Stimulated activated CD8-positive, alpha-beta memory T cell treated with anti-CD3 and anti-CD28 coated beads, Interleukin-4, amount 100 ng/mL, for 4 hours (primary cell): ENCODE measurements at regions not wholly inside any gene's neighbourhood (a gene's known extent, or its start where the extent isn't known, plus 50 kb on each side); places are given as distances from the start of the nearest gene placed in this dataset.

Experiments used
- DNase-seq, 2 donors: peaks; one replicate each; pipeline ENCODE4 v3.0.0-alpha.2; 2020; ENCODE audit warnings: low read depth in 2 of 2, low spot score in 1 of 2

DNA sequence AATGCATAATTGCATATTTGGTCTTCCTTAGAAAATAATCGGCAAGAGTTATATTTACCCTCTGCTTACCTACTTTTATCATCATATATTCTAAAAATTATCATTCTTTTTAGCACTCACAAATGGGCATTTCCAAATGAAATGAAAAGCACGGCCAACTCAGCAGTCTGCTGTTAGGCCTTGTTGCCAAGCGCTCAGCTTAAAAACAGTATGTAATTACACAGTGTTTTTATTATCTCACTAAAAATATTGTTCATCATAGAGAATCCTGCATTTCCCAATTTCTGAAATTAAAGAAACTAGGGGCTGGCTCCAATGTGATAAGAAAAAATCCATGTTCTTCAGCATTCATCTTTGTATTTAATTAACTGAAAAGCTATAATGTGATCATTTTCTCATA is 391.7 kb upstream of the ADARB2 start:
- no peak for DNase-seq

DNA sequence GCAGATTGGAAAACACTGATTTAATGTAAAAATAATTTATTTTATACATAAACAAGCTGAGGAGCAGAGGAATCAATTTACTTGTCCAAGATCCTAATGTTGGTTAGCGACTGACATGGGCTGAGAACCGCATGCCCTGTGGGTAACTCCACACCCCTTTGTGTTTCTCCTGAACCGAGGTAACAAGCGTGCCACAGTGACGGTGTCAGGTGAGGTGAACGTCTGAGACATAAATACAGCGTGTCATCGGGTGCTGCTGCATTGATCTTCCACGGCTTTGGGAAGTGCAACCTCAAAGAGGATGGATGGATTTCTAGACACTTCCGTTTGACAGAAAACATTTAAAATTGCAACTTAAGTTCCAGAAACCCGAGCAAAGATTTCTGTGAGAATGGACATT is 386.8 kb upstream of the ADARB2 start:
- no peak for DNase-seq

DNA sequence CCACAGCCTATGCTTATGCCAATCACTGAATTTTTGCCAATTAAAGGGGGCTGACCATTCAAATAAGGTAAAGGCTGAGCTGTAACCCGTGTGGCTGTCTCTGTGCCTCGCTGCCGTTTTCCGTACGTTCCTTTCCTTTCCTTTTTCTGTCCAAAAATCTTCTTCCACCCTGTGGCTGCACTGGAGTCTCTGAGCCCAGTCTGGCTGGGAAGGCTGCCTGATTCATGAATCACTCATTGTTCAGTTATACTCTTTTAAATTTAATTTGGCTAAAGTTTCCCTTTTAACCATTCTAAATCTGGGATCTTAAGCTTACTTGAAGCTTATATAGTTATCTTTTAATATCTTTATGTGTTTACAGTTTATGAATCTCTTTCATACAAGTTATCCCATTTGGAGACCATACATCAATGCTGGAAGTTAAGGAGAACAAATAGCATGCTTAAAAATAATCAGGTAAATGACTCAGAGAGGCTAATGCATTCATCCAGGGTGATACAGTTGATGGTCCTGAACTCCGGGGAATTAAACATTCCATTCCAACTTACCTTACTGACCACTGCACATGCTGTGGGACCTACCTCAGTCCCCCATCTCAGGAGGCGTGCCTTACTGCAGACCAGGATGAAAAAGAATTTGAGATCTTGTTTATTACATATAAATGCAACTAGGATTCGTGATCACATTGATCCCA is 385.3 kb upstream of the ADARB2 start:
- no peak for DNase-seq

DNA sequence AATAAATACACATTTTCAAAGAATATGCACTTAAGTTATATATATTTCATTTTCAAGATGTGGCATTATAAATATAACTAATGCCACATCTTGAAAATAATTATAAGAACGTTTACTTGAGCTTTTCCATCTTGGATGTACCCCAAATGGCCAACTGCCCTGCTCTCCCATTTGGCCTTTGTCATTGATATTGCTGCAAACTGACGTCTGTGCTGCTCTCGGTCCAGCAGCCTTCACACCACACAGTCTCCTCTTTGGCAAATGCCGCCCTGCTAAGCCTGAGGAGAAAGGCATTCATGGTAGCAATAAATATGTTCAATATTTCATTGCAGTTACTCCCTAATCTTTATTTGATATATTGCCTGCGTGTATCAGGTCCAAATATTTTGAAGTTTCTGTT is 384.6 kb upstream of the ADARB2 start:
- no peak for DNase-seq

DNA sequence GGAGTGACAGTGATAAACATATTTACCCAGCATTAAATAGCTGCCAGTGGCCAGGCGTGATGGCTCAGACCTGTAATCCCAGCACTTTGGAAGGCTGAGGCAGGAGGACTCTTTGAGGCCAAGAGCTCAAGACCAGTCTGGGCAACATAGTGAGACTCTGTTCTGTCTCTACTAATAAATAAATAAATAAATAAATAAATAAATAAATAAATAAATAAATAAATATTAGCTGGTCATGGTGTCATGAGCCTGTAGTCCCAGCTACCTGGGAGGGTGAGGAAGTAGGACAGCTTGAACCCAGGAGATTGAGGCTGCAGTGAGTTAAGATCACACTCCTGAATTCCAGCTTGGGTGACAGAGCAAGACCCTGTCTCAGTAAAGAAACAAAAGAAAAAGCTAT is 384.0 kb upstream of the ADARB2 start:
- no peak for DNase-seq

DNA sequence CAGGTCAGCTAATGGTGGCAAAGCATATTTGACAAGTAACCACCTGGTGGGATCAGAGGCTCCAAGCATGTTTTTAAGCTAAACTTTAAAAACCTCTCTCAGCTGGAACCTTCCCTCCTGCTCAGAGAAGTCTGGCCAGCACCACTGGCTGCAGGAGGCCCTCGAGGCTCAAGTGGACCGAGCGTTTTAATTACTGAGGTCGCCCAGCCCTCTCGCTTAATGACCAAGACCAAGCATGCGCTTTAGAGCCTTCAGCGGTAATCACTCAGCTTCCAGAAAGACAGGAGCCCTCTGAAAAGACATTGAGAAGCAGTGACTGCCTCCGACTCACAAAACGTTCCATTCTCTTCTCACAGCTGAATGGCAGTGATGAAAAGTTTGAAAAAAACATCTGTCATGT is 383.4 kb upstream of the ADARB2 start:
- no peak for DNase-seq

DNA sequence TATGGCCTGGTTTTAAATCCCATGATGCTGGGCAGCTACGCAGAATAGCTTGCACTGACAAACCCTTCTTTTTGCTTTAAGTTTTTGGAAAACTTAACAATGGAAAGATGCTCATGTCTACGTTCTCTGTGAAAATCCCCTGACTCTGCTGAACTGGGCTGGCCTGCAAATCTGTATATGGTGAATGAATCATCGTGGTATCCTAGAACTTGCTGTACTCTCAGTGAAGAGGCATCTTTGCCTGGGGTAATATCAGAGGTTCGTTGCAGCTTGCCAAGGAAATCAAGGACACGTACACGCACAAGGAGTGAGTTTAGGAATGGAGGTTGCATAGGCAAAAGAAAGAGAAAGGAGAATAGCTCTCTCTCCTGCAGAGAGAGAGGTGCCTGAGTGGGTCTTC is 382.0 kb upstream of the ADARB2 start:
- DNase-seq = no peak

DNA sequence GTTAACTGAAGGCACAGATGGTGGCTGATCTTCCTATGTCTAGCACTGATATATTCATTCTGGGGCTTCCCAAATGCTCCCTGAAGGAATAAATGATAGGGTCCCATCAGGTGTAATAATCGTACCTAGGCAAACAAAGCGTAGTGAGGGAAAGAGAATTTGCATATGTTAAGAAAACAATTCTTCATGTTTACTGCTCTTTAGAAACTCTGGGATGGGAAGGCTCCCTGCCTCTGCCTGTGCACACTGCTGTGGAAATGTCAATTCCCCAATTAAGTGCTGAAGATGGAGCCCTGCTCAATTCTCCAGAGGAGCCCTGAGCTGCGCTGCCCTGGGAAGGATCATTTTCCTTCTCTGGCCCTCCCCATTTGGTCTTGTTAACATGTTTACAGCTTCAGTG is 380.9 kb upstream of the ADARB2 start:
- DNase-seq = no peak

DNA sequence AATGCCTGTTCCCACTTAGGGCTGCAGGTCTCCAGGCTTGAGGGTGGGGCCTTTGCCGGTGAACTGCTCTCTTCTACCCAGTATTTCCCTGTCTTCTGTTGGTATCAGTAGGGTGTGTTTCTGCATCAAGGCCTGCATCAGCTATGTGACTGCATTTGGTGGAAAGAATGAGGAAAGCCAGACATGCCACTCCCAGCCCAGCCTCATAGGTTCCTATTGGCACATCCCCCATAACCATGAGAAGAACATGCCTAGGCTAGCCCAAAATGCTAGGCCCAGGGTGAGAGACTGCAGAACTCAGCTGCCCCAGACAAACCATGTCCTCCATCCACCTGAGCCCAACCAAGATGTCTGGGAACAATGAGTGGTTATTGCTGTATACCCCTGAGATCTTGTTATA is 380.3 kb upstream of the ADARB2 start:
- no peak for DNase-seq

DNA sequence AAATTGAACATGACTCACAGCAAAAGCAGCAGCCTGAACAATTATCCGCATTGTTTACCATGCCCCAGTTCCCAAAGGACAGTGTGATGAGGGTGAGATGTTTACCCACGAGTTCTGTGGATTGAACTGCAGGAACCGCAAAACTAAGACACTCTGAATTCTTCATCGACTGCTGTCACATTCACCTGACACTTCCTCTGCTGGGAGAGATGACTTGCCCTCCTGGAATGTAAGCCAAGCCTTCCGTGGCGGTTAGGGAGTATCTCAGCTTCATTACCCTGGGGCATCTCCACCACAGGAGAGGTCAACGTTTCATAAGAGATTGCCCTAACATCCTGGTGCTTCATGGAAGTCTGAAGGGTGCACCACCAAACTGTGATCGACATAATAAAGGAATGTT is 374.6 kb upstream of the ADARB2 start:
- DNase-seq = no peak

DNA sequence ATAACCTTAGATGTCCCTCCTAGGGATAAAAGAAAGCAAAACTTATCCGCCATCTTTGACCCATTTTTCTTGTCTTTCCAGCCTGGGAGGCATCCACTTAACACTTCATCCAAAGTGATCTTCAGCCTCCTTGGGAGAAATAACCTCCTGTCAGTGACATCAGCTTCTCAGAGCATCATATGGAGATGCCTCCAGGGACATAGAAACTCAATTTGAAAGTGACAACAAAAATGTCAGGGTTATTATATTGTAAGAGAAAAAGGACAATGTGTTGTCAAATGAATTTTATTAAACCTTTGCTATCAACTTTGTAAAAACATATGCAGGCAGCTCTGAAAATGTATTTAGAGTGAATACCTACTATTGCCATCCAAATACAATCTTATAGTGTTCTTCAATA is 371.2 kb upstream of the ADARB2 start:
- DNase-seq = no peak

DNA sequence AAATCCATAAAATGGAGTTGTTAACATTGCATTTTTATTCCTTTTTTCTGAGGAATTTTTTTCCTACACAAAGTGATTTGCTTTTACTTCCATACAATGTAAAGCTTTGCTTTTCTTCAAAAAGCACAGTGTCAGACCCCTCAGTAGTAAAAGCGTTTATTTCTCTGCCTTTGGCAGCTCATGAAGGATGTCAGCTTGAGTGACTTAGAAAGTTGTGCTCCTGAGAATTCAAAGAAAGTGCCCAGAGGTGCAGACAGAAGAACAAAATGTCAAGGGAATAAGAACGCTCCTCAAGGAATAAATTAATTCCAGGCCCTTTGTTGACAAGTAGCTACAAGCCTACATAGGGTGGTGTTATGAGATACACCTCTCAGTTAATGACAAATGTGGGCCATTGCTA is 369.3 kb upstream of the ADARB2 start:
- DNase-seq = no peak

DNA sequence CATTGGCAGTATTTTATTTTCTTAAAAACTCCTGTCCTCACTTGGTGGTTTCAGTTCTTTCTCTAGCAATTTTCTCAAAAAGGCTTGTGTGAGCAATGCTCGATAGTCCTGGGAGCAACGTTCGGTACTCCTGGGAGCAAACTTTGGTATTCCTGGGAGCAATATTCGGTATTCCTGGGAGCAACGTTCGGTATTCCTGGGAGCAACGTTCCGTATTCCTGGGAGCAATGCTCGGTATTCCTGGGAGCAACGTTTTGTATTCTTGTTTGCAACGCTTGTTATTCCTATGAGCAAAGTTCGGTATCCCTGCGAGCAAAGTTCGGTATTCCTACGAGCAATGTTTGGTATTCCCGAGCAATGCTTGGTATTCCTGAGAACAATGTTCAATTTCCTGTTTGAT is 362.0 kb upstream of the ADARB2 start:
- no peak for DNase-seq

DNA sequence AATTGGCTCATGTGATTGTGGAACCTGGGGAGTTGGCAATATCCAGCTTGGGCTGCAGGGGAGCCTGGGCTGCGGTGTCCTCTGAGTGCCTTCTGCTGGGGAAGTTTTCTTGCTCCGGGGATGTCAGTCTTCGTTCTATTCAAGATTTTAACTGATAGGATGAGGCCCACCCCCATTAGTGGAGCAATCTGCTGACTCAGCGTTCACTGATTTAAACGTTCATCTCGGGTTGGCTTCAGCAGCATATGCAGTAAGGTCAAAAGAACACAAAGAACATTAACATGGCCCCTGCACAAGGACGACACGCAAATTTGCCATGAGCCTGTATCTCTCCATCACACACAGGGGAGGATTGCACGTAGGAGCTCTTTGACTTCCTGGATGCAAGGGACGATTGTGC is 360.6 kb upstream of the ADARB2 start:
- DNase-seq = no peak

DNA sequence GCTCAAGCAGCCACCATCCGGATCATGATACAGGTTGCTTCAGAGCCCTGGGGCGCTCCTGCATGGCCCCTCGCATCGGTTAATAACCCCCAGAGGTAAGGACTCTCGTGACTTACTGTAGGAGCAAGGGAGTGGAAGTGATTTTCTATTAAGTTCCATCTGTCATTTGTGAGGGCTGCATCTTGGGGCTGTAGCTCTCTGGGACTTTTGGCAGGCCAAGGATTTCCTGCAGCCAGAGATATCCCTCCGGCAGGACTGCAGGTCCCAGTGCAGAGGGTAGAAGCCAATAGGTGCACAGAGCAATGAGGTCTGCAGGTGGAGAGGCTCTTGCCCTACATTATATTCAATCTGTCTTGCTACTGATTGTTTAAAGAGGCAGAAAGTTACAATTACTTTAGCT is 356.8 kb upstream of the ADARB2 start:
- DNase-seq = no peak

DNA sequence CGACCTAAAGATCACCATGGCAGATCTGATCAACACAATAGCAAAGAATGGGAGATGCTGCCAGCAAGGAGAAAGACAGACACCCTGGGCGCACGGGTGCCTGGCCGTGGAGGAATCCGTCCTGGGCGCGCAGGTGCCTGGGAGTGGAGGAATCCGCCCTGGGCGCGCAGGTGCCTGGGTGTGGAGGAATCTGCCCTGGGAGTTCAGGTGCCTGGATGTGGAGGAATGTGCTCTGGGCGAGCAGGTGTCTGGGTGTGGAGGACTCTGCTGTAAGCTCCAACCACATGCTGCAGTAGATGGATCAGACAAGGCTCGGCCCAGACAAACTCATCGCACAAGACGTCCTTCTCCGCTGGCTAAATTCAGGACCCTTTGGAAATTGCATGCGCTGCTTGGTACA is 346.3 kb upstream of the ADARB2 start:
- no peak for DNase-seq

DNA sequence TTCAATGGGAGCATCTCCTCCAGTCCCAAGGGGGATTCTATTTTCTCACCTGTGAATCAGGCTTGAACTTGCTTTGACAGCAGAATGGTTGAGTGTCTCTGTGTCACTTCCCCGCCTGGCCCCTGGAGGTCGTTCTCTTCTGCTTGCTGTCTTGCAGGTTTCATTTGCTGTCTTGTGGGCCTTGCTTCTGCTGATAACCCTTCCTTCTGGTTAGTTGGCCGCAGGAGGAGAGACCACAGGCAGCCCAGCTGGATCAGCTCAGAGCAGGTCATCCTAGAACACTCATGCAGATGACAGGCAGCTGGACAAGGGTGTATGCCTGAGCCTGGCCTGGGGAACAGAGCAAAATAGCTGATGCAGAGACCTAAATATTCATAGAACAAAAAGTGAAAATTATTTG is 344.2 kb upstream of the ADARB2 start:
- DNase-seq = no peak

DNA sequence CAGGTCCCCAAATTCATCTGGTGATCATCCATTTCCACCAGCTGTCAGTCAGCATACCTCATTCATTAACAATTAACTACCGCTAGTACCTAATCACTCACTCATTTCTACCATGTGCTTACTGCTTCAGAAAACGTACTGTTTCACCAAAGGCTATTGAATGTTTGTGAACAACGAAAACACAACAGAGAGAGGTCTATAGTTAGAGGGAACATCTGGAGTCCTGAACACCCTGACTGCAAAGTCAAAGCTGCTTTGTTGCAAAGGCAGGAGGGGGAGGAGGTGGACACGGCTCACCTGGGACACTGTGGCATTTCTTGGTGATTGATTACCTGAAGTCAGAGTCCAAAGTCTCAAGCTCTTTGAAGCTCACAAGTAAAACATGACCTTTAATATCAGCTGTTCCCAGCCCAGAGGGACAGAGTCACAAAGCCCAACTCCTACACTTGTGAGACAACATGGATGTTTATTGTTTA is 342.3 kb upstream of the ADARB2 start:
- no peak for DNase-seq

DNA sequence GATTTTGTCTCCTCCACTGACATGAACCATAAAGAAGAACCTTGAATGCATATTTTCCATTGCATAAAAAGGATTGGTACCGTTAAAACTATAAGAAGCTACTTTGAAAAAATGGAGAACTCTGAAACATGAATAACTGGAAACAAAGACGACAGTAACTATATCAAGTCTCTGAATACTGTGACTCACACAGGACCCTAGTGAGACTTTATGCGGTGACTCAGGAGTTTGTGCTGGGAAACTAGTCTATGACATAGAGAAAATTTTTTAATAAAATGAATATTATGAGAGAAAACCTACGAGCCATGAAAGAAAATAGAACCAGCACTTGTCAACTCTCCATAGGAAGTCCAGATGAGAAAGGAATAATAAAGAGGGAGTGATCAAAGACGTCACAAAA is 339.9 kb upstream of the ADARB2 start:
- DNase-seq = no peak

DNA sequence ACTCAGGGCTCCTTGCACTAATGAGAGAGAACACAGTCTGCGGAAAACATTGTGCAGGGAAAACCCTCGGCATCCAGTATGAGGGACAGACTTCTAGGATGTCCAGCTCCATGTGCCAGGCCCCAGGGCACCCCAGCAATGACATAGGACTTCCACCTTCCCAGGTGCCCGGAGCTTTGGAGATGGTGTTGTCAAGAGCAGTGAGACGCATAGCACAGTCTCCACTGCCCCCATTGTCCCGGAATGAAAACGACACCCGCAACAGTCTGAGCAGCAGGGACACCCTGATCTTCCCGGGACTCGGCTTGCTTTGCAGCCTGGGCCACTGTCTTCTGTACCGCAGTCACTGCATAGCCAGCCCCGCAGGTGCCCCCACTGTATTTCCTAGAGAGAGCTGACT is 339.2 kb upstream of the ADARB2 start:
- no peak for DNase-seq

DNA sequence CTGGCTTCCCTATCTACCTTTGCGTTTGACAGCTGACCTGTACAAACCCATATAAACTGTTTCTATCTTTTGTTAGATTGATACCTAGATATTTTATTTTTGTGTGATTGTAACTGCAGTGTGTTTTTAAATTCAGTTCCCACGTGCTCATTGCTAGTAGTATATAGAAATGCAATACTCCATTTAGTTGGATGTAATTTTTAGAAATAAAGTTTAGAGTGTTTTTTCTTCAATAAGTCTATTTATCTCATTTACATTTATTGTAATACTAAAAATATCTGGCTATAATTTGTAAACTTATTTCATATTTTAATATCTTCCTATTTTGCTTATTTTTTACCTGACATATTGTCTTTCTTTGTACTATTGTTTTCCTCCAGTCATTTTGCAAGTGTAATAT is 329.7 kb upstream of the ADARB2 start:
- no peak for DNase-seq

DNA sequence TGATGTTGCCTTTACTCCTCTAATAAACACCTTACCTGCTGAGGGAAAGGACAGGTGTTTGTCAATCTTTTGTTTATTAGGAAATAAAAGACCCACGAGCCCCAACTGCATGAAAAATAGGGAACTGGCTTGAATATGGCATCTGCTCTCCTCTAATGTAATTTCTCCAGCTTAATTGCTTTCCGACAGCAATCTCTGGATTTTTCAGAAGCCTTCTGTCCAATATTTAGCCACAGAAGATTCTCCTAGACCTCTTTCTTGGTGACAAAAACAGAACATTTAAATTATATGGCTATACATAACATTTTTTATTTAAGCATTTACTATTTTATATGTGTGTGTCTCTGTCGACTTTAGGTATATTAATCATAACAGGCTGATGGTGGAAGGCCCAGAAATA is 317.4 kb upstream of the ADARB2 start:
- no peak for DNase-seq

DNA sequence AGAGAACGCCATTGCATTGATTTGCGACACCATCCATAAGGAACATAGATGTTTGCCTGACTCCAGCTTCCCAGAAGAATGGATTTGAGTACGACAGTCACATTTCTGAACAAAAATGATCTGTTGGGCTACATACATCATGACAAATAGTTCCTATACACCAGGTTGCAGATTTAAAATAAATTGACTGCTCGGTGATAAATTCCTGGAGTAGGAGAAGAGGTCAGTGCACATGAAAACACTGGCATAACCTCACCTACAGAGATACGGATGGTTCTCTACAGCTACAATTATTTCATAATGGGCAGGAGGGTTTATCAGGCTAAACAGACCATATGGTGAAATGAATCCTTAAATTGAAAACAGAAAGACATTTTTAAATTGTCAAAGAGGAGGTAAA is 316.5 kb upstream of the ADARB2 start:
- DNase-seq = no peak

DNA sequence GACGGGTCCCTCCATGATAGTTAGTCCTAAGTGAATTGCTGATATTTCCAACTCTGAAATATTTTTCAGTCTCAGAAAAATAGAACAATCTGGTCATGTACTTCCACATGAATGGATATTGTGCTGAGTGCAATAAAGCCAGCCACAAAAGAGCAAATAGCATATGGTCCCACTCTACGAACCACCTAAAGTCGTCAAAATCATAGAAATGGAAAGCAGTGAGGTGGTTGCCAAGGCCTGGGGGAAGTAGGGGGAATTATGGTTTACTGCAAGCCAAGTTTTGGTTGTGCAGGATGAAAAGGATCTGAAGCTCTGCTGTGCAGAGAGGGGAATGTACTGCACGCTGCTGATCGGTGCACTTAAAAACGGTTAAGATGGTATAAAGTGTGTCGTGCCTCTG is 313.8 kb upstream of the ADARB2 start:
- no peak for DNase-seq
